Activated CD4-positive, alpha-beta memory T cell treated with anti-CD3 and anti-CD28 coated beads, Interleukin-2, amount 10 ng/mL, durations not matched to agents 7 days and 5 days (primary cell): ENCODE measurements at regions not wholly inside any gene's neighbourhood (a gene's known extent, or its start where the extent isn't known, plus 50 kb on each side); places are given as distances from the start of the nearest gene placed in this dataset.

ENCODE experiments used
- CTCF ChIA-PET: fragments of 350-600 bp; sonication (Branson Sonifier 250); formaldehyde crosslinking; loops from one replicate; lab custom pipeline; 2021; ENCODE audit warnings: antibody characterized with exemption, inconsistent platforms; lab: Charles Lee
- POLR2A ChIA-PET: fragments of 350-600 bp; sonication (Branson Sonifier 250); formaldehyde crosslinking; loops from one replicate; lab custom pipeline; 2021; ENCODE audit warnings: antibody characterized with exemption; lab: Charles Lee
- DNase-seq: peaks from one replicate; pipeline ENCODE4 v3.0.0-alpha.2; 2020
- H3K27ac Mint-ChIP-seq: one replicate; pipeline ENCODE4 v1.8.0; 2021; ENCODE audit warnings: mild to moderate bottlenecking, mixed read lengths
- H3K27me3 Mint-ChIP-seq: one replicate; pipeline ENCODE4 v1.8.0; 2021; ENCODE audit warnings: mixed read lengths
- H3K36me3 Mint-ChIP-seq: one replicate; pipeline ENCODE4 v1.8.0; 2021; ENCODE audit warnings: low read depth, mixed read lengths
- H3K4me1 Mint-ChIP-seq: one replicate; pipeline ENCODE4 v1.8.0; 2021; ENCODE audit warnings: mixed read lengths
- H3K4me3 Mint-ChIP-seq: one replicate; pipeline ENCODE4 v1.8.0; 2021; ENCODE audit warnings: mild to moderate bottlenecking, mixed read lengths
- H3K9me3 Mint-ChIP-seq: one replicate; pipeline ENCODE4 v1.8.0; 2021; ENCODE audit warnings: mixed read lengths

DNA sequence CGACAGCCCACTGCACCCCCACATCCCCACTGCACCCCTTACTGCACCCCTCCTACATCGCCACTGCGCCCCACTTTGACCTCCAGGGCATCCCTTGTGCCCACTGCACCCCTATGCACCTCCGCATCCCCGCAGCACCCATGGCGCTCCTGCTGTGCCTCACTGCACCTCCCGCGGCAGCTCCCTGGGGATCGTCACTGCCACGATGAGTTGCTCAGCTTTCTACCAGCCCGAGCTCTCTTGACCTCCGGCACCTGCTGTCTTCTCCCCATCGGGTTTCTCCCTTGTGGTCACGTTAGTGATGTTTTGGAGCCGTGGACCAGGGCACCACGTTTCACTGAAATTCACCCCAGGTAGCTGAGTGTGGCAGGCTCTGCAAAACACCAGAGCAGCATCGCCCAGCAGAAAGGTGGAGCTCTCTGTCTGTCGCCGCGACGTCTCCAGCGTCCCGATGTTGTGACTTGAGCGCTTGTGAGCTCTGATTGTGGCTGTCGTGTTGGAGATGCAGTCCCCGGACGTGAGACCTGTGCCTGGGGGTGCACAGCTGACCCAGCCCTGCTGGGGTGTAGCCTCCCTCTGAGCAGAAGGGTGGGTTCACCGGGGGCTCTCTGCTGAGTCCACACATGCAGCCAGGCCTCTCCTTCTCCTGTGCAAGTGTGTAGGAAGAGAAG lies 147.7 kb downstream of the DNAJB6 start:
- peak overlapping the region; percentile 39 for H3K27ac Mint-ChIP-seq
- no peaks in the 10 kb centered on the region for H3K9me3 Mint-ChIP-seq
- H3K27me3 Mint-ChIP-seq: peaks cover 8% of the 10 kb centered on the region
- ChIA-PET POLR2A (interaction anchor here (1.0 kb wide), 1 partner anchor 13 kb away, joined by 3 read pairs; no protein-coding TSS in a partner anchor), CTCF (interaction anchor here (2.5 kb wide), 1 partner anchor 10 kb away, joined by 12 read pairs; no protein-coding TSS in a partner anchor)
- H3K36me3 Mint-ChIP-seq: peaks cover 2% of the 10 kb centered on the region
- peak; percentile 16 for DNase-seq
- peak overlapping the region; percentile 29 for H3K4me3 Mint-ChIP-seq
- peaks cover 32% of the 10 kb centered on the region for H3K4me1 Mint-ChIP-seq

DNA sequence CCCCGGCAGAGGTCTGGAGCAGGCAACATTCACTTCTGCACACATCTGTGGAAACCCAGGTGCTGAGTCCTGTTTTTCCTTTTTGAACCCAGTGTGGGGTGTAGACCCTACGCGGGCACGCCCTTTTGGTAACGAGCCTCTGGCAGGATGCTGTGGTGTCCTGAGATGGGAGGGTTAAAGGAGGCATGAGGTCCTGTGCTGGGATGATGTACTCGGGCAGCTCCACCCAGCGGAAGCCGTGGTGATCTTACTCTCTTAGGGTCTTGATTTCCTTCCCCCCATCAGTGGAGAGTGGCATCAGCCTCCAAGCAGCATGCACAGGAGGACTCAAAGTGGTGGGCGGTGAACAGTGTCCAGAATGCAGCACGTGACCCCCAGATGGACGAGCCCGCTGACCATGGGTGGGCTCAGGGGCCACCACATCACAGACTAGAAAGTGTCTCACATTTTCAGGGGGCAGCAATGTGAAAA lies 148.6 kb downstream of the DNAJB6 start:
- POLR2A ChIA-PET: interaction anchor here (1.2 to 1.5 kb wide), 2 partner anchors 14 to 17 kb away, joined by 4 to 6 read pairs; no protein-coding TSS in a partner anchor
- no peaks in the 10 kb centered on the region for H3K9me3 Mint-ChIP-seq

DNA sequence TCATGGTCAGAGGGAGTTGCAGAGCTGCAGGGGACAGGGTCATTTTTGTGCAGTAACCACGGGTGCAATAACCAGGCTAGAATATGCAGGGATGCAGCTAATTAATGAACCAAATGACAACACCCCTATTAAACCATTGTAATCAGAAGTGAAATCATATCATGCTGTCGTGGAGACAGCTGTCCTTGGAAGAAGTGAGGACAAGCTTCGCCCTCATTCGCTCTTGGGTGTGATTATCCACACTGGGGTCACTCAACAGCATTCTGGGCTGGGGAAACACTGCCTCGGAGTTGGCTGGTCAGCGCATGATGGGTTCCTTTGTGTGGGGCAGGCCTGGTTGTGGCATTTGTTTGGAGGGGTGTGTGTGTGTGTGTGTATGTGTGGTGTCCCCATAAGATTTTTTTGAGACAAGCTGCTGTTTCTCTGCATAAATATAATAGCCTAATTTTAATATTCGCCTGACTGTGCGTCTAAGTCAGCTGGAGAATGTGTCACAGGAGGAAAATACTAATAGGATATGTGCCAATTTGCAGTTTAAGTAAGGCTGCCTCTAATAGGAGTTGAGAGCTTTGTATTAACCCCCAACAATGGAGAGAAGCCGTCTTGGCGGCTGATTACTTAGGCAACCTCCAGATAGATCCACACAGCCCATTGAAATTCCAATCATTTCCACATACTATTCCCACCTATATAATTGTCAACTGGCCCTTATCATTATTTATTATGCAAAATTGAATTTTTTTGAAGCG lies 149.4 kb downstream of the DNAJB6 start:
- Mint-ChIP-seq H3K4me3 (no peak overlapping the region), H3K4me1 (peaks cover 48% of the 10 kb centered on the region), H3K9me3 (peaks cover 2% of the 10 kb centered on the region), H3K27me3 (peaks cover 8% of the 10 kb centered on the region), H3K36me3 (peaks cover 4% of the 10 kb centered on the region), H3K27ac (no peak overlapping the region)
- ChIA-PET CTCF (interaction anchor here (0.9 to 2.5 kb wide), 2 partner anchors 12 to 54 kb away, joined by 3 to 12 read pairs; no protein-coding TSS in a partner anchor), POLR2A (interaction anchor here (1.2 to 1.5 kb wide), 2 partner anchors 15 to 16 kb away, joined by 4 to 6 read pairs; no protein-coding TSS in a partner anchor)
- no peak for DNase-seq

More for the DNA sequence above, 148.6 kb downstream of the DNAJB6 start:
- Mint-ChIP-seq H3K36me3 (peaks cover 2% of the 10 kb centered on the region), H3K27me3 (peaks cover 8% of the 10 kb centered on the region), H3K4me3 (no peak overlapping the region), H3K27ac (peak overlapping the region; percentile 65), H3K4me1 (peaks cover 40% of the 10 kb centered on the region)
- CTCF ChIA-PET: interaction anchor here (0.9 to 2.5 kb wide), 2 partner anchors 11 to 53 kb away, joined by 3 to 12 read pairs; no protein-coding TSS in a partner anchor
- peak; percentile 60 for DNase-seq

DNA sequence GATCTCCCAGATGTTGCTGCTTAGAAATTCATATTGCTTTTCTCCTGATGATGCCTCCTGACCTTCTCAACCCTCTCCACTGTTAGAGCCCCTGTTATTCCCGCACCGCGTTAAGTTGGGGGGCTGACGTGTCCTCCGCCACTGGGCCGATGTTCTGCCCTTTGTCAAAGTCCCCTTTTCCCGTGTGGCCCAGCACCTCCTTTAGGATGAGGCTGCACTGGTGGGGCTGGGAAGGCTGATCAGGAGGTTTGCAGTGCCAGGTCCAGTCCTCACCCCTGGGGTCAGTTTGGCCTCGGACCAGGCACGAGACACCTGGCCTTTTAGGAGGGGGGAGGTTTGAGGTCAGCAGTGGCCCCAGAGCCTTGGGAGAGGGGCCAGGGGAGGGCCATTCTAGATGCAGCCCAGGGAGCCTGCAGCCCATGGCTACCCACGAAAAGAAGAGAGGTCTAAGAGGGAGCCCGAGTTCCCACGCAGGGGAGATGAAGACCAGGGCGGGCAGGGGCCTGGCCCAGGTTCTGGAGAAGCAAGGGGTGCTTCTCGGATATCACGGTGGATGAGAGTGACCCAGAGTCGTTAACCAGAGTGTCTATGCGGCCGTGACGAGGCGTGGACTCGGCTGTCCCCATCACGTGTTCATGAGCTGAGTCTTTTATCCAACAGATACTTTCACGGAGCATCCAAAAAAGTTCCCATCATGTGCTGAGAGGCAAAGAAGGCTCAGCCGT lies 150.4 kb downstream of the DNAJB6 start:
- Mint-ChIP-seq H3K36me3 (peaks cover 8% of the 10 kb centered on the region), H3K9me3 (peaks cover 7% of the 10 kb centered on the region), H3K4me1 (peaks cover 54% of the 10 kb centered on the region), H3K27ac (no peak overlapping the region), H3K4me3 (no peak overlapping the region), H3K27me3 (peaks cover 13% of the 10 kb centered on the region)
- POLR2A ChIA-PET: no interaction called here
- CTCF ChIA-PET: no interaction called here
- no peak for DNase-seq

DNA sequence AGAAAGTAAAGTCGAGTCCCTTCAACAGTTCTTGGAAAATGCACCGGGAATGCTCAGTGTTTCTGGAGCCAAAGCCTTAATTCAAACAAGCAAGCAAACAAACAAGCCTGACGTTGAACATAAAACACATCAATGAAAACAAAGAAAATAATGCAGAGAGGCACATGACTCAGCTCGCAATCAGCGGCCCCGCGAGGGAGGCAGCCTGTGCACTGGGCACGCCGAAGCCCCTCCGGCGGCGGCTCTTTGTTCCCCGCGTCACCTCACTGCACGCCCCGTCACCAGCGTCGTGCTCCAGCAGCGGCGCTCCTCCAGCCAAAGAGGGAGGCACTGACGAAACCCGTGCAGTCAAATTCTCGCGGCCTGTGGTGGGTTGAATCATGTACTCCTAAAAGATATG lies 151.5 kb downstream of the DNAJB6 start:
- ChIA-PET POLR2A (no interaction called here), CTCF (interaction anchor here (0.7 kb wide), 1 partner anchor 127 kb away, joined by 3 read pairs; no protein-coding TSS in a partner anchor)
- no peak overlapping the region for H3K27ac Mint-ChIP-seq
- H3K9me3 Mint-ChIP-seq: peaks cover 16% of the 10 kb centered on the region
- no peak overlapping the region for H3K4me3 Mint-ChIP-seq
- H3K36me3 Mint-ChIP-seq: peaks cover 18% of the 10 kb centered on the region
- peaks cover 23% of the 10 kb centered on the region for H3K27me3 Mint-ChIP-seq
- H3K4me1 Mint-ChIP-seq: peaks cover 60% of the 10 kb centered on the region
- peak; percentile 13 for DNase-seq

DNA sequence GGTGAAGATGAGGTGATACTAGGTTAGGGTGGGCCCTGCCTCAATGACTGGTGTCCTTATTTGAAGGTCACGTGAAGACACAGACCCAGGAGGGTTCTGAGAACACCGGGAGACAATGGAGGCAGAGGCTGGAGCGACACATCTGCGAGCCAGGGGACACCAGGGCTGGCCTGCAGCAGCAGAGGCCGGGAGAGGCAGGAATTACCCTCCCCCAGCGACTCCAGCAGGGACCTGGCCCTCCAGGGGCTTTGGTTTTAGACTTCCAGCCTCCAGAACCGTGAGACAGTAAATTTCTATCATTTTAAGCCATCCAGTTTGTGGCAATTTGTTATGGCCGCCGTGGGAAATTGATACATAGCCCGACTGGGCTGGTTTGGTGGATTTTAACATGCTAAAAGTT lies 152.2 kb downstream of the DNAJB6 start:
- DNase-seq: peak; percentile 13
- peaks cover 30% of the 10 kb centered on the region for H3K27me3 Mint-ChIP-seq
- H3K4me1 Mint-ChIP-seq: peaks cover 63% of the 10 kb centered on the region
- peaks cover 25% of the 10 kb centered on the region for H3K36me3 Mint-ChIP-seq
- ChIA-PET CTCF (interaction anchor here (0.7 to 1.2 kb wide), 2 partner anchors 14 to 126 kb away, joined by 3 read pairs; no protein-coding TSS in a partner anchor), POLR2A (interaction anchor here (1.7 to 2.3 kb wide), 2 partner anchors 11 to 124 kb away, joined by 5 to 7 read pairs; no protein-coding TSS in a partner anchor)
- H3K27ac Mint-ChIP-seq: no peak overlapping the region
- H3K9me3 Mint-ChIP-seq: peaks cover 19% of the 10 kb centered on the region
- no peak overlapping the region for H3K4me3 Mint-ChIP-seq
